Bone marrow (tissue), 2 donors: ENCODE measurements at regions not wholly inside any gene's neighbourhood (a gene's known extent, or its start where the extent isn't known, plus 50 kb on each side); places are given as distances from the start of the nearest gene placed in this dataset.

Experiments used
- DNase-seq, 2 donors: peaks; one replicate each; lab custom pipeline; 2025; lab: John Stamatoyannopoulos, UW

DNA sequence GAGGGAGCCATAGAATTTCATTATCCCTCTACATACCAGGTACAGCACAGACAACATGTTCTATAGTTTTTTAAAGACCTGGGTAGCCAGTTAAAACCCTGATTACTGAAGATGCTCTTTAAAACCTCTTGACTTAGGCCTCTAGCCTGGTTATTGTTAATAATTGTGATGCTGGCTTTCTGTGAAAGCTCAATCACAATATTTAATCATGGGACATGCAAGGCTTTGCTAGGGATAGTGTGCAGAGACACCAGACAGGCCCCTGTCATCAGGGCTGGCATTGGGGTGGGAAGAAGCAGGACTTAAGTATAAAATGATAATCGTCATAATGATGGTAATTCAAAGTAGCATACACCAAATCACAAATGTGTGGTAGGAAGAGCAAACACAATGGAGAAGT, 274.4 kb downstream of the PTBP2 start:
- no peak for DNase-seq

GRCh38 chr1:96997717-96998116, 276.1 kb downstream of the PTBP2 start:
- DNase-seq, result no peak

- DNase-seq, result no peak
These were observed 276.9 kb downstream of the PTBP2 start for GRCh38 chr1:96998466-96998865.

- no peak for DNase-seq
These were observed 277.6 kb downstream of the PTBP2 start for GRCh38 chr1:96999191-96999590.

DNA sequence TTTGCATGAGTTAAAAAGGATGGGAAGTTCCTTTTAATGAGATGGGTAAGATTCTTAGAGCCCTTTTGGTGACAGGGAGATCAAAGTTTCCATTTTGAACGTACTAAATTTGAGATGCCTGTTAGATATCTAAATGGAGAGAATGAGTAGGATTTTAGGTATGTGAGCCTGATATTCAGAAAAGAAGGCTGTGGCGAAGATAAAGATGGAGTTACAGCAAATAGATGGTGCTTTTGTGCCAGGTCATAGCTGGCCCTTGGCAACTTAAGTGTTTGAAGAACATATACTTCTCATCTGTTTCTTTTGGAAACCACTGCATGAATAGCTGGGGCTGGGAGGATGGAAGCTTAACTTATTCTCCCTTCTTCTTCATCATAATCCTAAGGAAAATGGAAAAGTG, 282.5 kb downstream of the PTBP2 start:
- DNase-seq, result no peak

GRCh38 chr1:97004743-97005142, 283.2 kb downstream of the PTBP2 start:
- DNase-seq, result no peak

GRCh38 chr1:97006044-97006661, 284.6 kb downstream of the PTBP2 start:
- no peak for DNase-seq

GRCh38 chr1:97007840-97008604, 286.4 kb downstream of the PTBP2 start:
- DNase-seq, result no peak

DNA sequence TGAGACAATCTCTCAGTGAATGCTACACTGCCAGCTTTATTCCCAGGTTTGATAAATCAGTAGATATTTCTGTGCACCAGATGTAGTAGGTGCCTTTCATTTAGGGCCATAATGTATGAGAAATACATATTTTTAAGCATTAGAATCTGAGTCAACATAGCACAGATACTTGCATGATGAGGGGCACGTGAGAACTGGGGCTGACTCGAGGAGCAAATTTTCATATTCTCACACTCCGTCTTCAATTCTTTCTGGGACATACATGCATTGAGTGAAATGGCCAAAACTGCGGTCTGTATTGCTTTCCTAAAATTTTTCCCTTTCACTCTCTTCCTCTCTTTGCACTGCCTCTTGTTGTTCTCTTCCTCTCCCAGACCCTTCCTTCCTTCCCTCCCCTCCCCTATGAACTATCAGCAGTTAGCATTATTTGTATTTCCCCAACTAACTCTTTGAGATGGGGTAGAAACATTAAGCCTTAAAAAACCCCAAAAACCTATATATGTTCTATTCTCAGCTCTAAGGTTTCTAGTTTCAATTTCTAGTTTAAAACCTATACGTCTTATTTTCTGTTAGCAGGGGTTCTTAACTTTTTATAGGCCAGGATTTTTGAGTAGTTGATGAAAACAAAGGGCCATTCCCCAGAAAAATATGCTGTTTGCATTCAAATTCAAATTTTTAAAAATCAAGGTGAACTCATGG, 289.1 kb downstream of the PTBP2 start:
- no peak for DNase-seq

DNA sequence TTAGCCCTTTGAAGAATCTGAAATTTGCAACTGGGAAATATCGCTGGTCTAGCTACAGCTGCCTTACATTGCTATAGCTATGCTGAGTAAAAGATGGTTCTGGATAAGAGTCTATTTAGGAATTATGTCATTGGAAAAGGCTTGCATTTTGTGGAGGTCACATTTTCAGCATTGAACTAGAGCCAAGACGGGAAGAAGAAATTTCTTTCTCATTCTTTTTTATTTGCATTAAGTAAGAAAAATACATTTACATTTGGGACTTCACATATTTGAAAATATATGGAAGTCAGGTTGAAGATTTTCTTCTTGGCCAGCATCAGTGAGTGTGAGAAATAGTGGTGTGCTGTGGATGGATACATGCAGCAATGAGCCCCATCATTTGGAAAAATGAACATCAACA, 291.6 kb downstream of the PTBP2 start:
- no peak for DNase-seq

DNA sequence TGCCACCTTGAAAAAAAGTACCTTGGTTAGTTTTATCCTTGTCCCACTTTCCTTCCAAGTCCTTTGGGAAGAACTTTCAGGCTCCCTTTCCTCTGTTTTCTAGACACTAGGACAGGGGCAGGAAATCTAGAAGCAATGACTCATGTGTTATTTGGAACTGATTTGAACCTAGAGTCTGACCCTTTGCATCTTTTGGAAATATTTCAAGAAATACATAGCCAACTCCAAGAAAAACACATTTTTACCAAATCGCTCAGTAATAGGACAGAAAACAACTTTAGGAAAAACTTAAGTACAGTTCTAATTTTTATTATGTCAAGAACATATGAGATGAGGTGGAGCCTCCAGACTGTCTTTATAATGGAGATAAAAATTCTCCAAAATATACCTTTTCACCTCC, 292.4 kb downstream of the PTBP2 start:
- no peak for DNase-seq

- no peak for DNase-seq
These were observed 292.8 kb downstream of the PTBP2 start for GRCh38 chr1:97014426-97014825.

GRCh38 chr1:97017895-97018294, 296.3 kb downstream of the PTBP2 start:
- DNase-seq, result no peak
